ENCODE measurements at regions not wholly inside any gene's neighbourhood (a gene's known extent, or its start where the extent isn't known, plus 50 kb on each side); places are given as distances from the start of the nearest gene placed in this dataset.

DNA sequence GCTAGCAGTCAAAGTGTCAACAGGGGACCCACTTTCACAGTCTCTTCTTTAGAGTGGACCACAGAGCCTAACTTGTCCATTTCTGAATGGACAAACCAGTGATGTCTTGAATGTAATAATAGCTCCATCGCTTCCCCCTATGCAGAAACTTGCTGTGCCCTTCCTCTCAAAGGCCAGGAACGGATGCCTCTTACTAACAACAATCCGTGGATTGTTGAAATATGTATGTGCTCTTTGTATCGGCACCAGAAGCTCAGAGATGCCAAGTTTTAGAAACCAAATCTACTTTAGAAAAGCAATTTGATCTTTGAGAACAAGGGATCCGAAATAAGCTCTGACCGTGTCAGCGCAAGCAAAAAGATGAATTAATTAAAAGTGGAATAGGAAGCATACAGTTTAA, 259.5 kb upstream of the POU2AF2 start:
- DNase-seq (ENCODE audit: low spot score), result no peak
- H3K9ac ChIP-seq (ENCODE audit: low read depth in 1 of 2, low read length in 2 of 2), result no peak overlapping the region
- no peaks in the 10 kb centered on the region for H3K36me3 ChIP-seq (ENCODE audit: control insufficient read depth in 4 of 4, insufficient read depth in 3 of 4, low read depth in 1 of 4, low read length in 3 of 4)
- no peaks in the 10 kb centered on the region for H3K9me3 ChIP-seq (ENCODE audit: control insufficient read depth in 4 of 4, low read length in 3 of 4)
- no peak overlapping the region for H3K27ac ChIP-seq (ENCODE audit: low read depth in 1 of 2, low read length in 2 of 2)
- peaks cover 0 to 8% (median 5%) of the 10 kb centered on the region in 4 donors for H3K4me1 ChIP-seq (ENCODE audit: control insufficient read depth in 4 of 4, insufficient read depth in 4 of 4, low read length in 3 of 4)
- no peak overlapping the region for H3K4me3 ChIP-seq (ENCODE audit: low read depth in 1 of 3, low read length in 3 of 3)
- TF ChIP-seq FOXA1 (IDR thresholded peaks at IDR 0.05) (no peak), TAF1 (conservative IDR thresholded peaks at IDR 0.05) (no peak)
- TF ChIP-seq, protein P1, sequence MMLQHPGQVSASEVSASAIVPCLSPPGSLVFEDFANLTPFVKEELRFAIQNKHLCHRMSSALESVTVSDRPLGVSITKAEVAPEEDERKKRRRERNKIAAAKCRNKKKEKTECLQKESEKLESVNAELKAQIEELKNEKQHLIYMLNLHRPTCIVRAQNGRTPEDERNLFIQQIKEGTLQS (IDR thresholded peaks at IDR 0.05), result no peak
- no peaks in the 10 kb centered on the region for H3K27me3 ChIP-seq (ENCODE audit: control insufficient read depth in 4 of 4, insufficient read depth in 4 of 4, low read length in 3 of 4)
- WGBS, result 91% methylated on average over 7 of the region's 7 CpGs

DNA sequence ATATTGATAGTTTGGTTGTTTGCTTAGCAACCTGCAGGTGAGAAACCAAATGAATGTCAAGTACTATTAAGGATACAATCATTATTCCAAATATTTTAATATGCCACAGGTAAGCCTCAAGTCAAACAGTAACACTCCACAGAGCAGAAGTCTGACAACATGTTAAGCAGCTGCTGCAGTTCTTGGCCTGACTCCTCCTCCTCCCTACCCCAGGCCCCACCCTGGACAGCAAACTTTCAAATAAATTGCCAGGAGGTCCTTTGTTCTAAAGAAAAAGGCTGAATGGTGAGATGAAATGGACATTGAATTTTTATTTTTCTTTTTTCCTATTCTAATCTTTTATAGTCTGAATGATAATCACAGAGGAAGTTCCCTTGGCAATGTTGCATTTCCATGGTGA, 260.0 kb upstream of the POU2AF2 start:
- Histone ChIP-seq H3K27me3 (ENCODE audit: control insufficient read depth in 4 of 4, insufficient read depth in 4 of 4, low read length in 3 of 4) (no peaks in the 10 kb centered on the region), H3K9me3 (ENCODE audit: control insufficient read depth in 4 of 4, low read length in 3 of 4) (no peaks in the 10 kb centered on the region), H3K4me3 (ENCODE audit: low read depth in 1 of 3, low read length in 3 of 3) (no peak overlapping the region), H3K9ac (ENCODE audit: low read depth in 1 of 2, low read length in 2 of 2) (no peak overlapping the region), H3K36me3 (ENCODE audit: control insufficient read depth in 4 of 4, insufficient read depth in 3 of 4, low read depth in 1 of 4, low read length in 3 of 4) (no peaks in the 10 kb centered on the region), H3K4me1 (ENCODE audit: control insufficient read depth in 4 of 4, insufficient read depth in 4 of 4, low read length in 3 of 4) (peaks cover 0 to 8% (median 5%) of the 10 kb centered on the region in 4 donors), H3K27ac (ENCODE audit: low read depth in 1 of 2, low read length in 2 of 2) (no peak overlapping the region)
- TF ChIP-seq, protein P2, sequence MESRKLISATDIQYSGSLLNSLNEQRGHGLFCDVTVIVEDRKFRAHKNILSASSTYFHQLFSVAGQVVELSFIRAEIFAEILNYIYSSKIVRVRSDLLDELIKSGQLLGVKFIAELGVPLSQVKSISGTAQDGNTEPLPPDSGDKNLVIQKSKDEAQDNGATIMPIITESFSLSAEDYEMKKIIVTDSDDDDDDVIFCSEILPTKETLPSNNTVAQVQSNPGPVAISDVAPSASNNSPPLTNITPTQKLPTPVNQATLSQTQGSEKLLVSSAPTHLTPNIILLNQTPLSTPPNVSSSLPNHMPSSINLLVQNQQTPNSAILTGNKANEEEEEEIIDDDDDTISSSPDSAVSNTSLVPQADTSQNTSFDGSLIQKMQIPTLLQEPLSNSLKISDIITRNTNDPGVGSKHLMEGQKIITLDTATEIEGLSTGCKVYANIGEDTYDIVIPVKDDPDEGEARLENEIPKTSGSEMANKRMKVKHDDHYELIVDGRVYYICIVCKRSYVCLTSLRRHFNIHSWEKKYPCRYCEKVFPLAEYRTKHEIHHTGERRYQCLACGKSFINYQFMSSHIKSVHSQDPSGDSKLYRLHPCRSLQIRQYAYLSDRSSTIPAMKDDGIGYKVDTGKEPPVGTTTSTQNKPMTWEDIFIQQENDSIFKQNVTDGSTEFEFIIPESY (IDR thresholded peaks at IDR 0.05), result no peak
- TF ChIP-seq, protein P1 (IDR thresholded peaks at IDR 0.05), result no peak
- TF ChIP-seq EGR1 (IDR thresholded peaks at IDR 0.05; ENCODE audit: low read depth in 2 of 2) (no peak), FOXA1 (IDR thresholded peaks at IDR 0.05) (no peak), HNF4A (conservative IDR thresholded peaks at IDR 0.05) (no peak), NR2F2 (IDR thresholded peaks at IDR 0.05) (no peak), TAF1 (conservative IDR thresholded peaks at IDR 0.05) (no peak), JUND (IDR thresholded peaks at IDR 0.05) (no peak), FOXA2 (IDR thresholded peaks at IDR 0.05) (no peak)
- TF ChIP-seq, protein P3, sequence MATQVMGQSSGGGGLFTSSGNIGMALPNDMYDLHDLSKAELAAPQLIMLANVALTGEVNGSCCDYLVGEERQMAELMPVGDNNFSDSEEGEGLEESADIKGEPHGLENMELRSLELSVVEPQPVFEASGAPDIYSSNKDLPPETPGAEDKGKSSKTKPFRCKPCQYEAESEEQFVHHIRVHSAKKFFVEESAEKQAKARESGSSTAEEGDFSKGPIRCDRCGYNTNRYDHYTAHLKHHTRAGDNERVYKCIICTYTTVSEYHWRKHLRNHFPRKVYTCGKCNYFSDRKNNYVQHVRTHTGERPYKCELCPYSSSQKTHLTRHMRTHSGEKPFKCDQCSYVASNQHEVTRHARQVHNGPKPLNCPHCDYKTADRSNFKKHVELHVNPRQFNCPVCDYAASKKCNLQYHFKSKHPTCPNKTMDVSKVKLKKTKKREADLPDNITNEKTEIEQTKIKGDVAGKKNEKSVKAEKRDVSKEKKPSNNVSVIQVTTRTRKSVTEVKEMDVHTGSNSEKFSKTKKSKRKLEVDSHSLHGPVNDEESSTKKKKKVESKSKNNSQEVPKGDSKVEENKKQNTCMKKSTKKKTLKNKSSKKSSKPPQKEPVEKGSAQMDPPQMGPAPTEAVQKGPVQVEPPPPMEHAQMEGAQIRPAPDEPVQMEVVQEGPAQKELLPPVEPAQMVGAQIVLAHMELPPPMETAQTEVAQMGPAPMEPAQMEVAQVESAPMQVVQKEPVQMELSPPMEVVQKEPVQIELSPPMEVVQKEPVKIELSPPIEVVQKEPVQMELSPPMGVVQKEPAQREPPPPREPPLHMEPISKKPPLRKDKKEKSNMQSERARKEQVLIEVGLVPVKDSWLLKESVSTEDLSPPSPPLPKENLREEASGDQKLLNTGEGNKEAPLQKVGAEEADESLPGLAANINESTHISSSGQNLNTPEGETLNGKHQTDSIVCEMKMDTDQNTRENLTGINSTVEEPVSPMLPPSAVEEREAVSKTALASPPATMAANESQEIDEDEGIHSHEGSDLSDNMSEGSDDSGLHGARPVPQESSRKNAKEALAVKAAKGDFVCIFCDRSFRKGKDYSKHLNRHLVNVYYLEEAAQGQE (IDR thresholded peaks at IDR 0.05), result no peak
- TF ChIP-seq, protein P4, sequence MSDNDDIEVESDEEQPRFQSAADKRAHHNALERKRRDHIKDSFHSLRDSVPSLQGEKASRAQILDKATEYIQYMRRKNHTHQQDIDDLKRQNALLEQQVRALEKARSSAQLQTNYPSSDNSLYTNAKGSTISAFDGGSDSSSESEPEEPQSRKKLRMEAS (IDR thresholded peaks at IDR 0.05), result no peak
- DNase-seq (ENCODE audit: low spot score), result no peak

DNA sequence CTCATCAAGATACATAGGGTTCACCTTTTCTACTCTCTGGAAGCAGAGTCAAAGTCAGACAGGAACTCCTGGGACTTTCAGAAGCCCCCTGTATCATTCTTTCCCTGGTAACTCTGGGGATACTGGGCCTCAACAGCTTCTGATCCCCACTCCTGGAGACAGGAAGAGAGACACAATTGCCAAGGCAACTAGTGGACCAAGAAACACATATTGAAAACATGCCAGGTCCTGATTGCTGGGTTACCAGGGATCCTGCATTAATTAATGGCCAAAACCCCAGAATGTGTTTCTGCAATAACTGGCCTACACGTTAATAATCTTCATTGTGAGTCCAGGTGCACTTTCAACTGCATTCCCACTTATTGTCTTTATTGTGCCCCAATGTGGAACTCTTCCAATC, 260.8 kb upstream of the POU2AF2 start:
- 89% methylated on average over 1 of the region's 1 CpG for WGBS
- Histone ChIP-seq H3K4me3 (ENCODE audit: low read depth in 1 of 3, low read length in 3 of 3) (no peak overlapping the region), H3K9ac (ENCODE audit: low read depth in 1 of 2, low read length in 2 of 2) (no peak overlapping the region), H3K27ac (ENCODE audit: low read depth in 1 of 2, low read length in 2 of 2) (no peak overlapping the region), H3K4me1 (ENCODE audit: control insufficient read depth in 4 of 4, insufficient read depth in 4 of 4, low read length in 3 of 4) (peaks cover 0 to 6% (median 4%) of the 10 kb centered on the region in 4 donors), H3K9me3 (ENCODE audit: control insufficient read depth in 4 of 4, low read length in 3 of 4) (no peaks in the 10 kb centered on the region), H3K36me3 (ENCODE audit: control insufficient read depth in 4 of 4, insufficient read depth in 3 of 4, low read depth in 1 of 4, low read length in 3 of 4) (no peaks in the 10 kb centered on the region), H3K27me3 (ENCODE audit: control insufficient read depth in 4 of 4, insufficient read depth in 4 of 4, low read length in 3 of 4) (no peaks in the 10 kb centered on the region)
- TF ChIP-seq RXRA (IDR thresholded peaks at IDR 0.05), result no peak
- DNase-seq (ENCODE audit: low spot score), result no peak
